GM18909 (cell line): ENCODE measurements at regions not wholly inside any gene's neighbourhood (a gene's known extent, or its start where the extent isn't known, plus 50 kb on each side); places are given as distances from the start of the nearest gene placed in this dataset.

Experiments
- ATAC-seq: cut with Tn5 transposase; IDR thresholded peaks from one replicate; pipeline ENCODE4 v1.9.1; 2021; ENCODE audit warnings: mild to moderate bottlenecking; ENCODE audit not compliant: unreplicated experiment, poor library complexity

DNA sequence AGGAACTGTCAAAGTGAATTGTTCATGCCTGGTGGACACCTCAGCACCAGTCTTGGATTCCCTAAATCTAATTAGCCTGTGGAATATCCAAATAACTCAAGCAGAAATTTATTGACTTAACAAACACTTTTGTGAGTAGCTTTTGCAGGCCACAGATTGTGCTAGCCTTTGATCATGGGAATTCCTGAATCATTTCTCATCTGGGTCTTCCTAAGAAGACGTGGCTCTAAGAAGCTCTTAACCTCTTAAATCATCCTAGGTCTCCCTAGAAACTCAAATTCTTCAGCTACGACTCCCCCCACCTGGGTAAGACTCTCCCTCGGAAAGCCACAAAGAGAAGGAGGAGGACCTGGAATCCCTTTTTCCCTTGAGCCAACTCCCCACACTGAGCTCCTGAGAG lies 53.8 kb upstream of the PSEN2 start:
- ATAC-seq: no peak

DNA sequence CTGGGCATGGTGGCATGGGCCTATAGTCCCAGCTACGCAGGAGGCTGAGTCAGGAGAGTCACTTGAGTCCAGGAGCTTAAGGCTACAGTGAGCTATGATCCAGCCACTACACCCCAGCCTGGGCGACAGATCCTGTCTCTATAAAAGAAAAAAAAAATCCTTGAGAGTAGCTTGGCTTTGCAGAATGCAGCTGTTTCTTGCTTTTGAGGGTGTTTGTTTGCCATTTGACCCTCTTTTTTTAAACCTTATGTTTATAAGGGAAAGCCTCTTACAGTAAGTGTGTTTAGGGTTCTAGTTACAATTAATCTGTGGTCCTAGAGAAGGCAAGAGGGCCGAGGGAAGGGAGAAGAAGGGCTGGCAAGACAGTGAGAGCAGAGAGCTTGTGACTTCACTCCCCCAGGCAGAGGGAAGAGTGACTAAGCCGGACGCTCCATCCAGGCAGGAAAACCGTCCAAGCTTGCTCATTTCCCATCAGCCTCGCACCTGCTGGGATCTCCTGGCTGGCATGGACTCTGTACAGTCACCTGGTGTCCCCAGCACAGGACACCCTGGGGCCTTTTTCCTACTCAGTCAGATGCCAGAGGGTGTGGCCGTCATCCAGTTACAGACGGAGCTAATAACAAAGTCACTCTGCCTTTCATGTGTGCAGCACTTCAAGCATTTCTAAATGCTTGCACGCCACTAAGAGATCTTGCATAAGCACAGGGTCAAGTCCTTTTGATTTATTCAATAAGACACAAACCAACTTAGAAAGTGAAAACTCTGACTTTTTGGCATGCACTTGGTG lies 55.5 kb upstream of the PSEN2 start:
- ATAC-seq: no peak

DNA sequence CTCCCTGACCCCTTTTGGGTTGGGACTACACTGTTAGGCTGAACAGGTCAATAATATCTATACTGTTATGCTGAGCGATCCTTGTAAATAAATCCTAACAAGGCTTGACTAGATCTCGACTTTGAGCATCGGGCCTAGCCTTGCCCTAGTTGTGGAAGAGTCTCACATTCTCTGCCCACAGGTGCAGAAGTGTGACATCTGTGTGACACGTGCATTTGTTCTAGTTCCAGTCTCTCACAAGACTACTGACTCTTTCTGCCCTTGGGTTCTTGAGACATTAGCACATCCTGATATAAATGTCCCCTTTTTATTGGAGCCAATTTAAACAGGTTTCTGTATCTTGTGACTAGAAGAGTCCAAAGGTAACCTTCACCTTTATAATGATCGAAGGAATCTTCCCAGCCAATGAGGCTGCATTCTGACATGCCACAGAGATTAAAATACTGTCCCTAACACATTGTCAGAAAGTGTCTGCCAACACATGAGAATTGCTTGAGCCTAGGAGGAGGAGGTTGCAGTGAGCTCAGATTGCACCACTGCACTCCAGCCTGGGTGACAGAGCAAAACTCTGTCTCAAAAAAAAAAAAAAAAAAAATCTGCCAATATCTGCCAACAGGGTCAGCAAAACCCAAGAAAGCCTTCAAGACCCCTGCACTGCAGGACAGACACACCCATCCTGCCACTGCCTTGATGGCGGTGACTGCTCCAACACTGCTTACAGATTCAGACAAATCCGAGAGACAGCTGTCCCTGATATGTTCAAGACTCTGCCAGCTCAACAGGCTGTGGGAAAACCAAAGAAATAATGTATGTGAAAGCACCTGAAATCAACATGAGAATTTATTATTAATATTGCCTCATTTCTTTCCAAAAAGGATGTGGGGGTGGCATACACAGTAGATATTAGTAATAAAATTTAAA lies 56.5 kb upstream of the PSEN2 start:
- ATAC-seq: no peak

DNA sequence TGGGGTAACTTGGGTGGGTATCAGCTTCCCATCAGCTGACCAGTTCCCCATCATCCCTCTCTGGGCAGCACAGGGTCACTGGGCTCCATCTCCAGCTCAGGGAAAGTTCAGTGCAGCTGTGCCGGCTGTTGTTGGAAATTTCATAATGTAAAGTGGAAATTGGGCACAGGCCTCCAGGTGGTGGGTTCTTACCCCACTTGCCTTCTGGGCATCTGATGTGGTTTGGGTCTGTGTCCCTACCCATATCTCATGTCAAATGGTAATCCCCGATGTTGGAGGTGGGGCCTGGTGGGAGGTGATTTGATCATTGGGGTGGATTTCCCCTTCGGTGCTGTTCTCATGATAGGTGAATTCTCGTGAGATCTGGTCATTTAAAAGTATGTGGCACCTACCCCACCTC lies 59.7 kb upstream of the PSEN2 start:
- ATAC-seq: no peak

DNA sequence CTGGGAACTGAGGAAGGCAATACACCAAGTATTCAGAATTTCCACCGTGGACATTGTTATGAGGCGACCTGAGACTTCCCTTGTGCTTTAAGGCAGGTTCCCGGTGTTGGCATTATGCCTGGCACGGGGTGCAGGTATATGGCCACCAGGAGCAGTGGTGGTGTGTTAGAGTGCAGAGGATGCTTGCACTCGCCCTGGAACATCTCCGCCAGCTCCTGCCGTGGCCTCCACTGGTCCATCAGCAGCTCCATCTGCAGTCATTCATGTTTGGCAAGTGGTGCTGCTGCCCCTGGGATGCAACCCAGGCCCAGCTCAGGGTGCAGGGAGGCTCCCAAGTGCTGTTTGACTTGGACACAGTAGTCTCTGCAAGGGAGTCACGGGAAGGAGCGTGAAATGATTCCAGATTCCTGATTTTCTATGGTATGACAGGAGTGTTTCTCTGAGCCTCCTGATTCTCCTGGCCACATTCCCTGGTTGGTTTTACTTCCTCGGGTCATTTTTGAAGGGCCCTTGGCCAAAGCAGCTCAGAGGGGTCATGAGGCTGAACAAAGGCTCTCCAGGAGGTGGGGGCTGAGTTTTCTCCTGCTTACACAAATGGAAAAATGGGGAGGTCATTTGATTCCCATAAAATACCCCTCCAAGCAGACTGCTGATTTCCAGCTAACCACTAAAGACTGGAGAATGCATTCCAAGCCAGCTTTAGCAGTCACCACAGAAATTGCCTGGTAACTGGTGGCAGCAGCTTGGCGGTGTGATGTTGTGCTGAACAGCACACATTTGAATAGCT lies 60.4 kb upstream of the PSEN2 start:
- no peak for ATAC-seq

DNA sequence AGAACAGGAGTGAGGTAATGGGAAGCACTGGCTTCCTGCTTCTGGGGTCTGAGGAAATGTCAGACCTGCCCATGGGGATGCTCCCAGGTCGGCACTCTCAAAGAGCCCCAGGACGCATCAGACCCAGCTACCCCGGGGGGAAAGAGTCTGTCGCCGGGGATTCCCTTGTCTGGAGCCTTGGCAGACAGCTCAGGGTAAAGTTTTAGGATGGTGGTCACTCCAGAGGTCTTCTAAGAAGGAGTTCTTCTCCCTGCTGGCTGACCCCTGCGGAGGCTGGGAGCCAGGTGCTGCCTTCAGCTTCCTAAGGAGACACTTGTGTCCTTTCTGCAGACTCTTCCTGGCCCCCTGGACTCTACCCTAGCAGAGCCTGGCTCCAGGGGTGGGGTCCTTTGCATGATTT lies 61.9 kb upstream of the PSEN2 start:
- no peak for ATAC-seq

DNA sequence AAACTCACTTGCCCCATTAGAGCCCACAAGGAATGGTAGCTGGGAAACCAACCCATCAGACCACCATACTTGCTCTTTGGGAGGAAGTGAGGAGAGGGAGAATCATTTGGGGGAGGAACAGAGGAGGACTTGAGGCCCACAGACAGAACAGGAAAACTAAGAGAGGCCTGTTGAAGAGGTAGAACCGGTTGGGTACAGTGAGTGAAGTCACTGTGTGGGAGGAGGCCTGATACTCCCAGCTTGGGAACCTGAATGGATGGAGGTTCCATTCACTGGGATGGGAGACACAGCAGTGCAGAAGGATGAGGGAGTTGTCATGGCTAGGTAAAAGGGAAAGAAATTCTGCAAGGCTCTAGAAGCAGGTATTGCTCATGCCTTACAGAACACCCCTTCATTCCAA lies 63.4 kb upstream of the PSEN2 start:
- ATAC-seq: no peak

DNA sequence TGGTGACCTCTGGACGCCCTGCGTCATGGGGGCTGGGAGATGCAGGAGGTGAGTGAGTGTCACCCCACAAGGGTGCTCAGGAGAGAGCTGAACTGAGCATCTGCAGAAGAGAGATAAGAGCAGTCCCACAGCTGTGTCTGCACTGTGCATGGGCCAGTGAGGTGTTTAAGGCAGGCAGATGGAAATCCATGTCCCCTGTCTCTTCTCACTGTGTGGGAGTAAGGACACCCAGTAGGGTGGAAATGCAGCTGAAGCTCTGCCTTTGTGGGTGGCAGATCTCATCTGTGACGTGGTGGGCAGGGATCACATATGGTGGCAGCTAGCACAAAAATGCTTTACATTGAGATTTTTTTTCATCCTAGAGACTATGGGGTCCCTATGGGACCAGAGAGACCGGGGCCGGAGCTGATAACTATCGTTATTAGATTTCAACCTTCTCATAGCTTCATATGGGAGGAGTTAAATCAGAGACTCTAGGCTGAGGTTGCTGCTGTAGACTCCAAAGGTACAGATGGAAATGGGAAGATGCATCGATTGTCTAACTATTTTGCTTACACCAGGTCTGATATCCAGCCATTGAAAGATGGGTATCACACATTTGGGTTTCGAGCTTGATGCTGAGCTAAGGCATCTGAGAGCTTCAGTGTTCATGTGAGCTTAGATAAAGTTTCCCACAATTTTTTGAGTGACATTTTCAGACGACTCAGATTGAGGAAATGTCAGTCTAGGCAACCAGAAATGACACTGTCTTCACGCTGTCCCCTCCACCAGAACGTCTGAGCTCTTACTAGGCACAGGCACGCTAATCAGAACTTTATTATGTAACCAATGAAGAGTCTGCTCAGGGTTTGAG lies 65.3 kb upstream of the PSEN2 start:
- ATAC-seq: no peak

DNA sequence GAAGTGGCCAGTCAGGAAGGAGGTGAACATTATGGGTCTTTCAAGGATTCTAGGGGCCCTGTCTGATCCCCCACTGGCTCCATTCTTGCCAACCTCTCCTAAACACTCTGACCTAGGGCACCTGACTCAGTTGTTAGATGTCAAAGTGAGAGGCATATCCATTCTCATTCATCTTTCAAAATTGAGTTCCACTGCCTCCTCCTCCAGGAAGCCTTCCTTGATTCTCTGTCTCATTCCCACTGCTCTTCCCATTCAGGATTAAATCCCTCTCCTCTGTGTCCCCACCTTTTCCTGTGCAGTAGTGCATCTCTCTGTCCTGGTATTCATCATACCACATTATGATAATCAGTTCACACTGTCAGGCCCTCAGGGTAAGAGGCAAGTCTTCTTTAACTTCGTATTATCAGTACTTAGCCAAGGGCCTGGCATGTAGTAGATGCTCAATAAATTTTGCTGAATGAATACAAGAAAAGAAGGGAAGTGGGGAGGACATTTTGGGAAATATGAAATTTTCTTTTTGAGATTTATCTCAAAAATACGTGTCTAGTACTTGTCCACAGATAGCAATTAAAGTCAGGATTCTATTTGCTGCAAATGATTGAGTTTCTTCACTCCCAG lies 61.8 kb upstream of the ITPKB start:
- ATAC-seq: no peak

DNA sequence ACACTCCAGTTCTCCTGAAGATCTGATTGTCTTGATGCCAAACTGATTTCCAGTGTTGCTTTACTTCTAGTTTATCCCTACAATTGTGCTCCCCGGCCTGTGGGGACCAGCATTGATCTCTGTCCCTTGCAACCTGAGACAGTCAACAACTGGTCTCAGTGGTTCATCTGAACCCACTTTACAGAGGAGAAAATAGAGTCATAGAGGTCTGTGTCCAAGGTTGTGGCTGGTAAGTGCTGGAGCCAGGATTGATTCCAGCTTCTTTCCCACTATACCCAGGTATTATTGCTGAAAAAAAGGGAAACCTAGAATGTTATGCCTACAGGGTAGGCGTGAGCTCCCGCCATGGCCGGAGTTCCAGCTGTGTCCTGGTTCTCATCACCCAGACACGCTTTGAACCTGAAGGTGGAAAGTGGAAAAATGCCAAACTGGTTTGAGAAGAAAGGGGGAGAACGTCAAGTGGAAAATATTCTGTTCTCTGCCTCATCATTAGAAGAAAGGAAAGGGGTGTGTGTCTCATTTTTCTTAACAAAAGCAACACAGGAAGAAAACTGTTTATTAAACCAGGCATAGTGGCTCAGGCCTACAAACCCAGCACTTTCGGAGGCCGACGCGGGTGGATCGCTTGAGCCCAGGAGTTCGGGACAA lies 60.7 kb upstream of the ITPKB start:
- ATAC-seq: no peak

DNA sequence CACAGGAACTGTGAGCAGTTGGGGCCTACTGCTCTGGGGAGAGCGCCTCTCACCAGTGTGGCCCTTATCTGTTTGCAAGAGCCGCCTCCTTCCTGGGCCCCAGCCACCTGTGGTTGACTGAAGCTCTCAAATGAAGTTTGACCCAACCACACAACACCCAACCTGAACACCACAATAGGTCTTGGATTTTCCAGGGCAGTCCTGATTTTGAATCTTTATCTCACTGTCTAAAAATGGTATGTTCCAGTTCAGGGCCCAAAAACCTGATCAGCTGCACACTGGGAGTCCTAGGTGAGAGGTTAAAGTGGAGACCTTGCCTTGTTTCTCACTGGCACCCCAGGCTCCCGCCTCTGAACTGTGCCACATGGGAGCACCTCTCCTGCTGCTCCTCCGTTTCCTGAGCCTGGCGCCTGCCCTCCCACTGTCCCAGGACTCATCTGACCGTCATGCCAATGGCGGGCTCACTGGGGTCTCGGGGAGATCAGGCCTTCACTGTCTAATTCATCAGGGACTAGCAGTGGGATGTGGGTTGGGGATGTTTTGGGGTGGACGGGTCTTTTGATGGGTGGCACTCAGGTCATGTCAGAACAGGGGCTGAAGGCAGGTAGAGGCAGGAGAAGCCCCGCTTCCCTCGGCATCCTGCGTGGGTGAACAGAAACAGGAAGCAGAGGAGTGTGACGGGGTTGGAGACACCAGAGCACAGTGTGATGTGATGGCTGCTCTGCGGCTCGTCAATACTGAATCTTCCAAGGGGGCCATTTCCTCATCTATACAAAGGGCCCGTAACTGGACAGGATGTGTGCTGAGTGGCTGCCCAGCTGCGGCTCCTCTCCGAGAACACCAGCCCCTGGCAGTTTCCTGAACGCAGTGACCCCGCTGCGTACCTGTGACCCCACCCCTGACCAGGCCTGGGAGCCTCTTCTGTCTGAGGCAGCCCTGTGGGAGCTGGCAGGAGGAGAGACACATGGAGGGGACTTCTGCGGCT lies 59.6 kb upstream of the ITPKB start:
- ATAC-seq: peak; percentile 65

DNA sequence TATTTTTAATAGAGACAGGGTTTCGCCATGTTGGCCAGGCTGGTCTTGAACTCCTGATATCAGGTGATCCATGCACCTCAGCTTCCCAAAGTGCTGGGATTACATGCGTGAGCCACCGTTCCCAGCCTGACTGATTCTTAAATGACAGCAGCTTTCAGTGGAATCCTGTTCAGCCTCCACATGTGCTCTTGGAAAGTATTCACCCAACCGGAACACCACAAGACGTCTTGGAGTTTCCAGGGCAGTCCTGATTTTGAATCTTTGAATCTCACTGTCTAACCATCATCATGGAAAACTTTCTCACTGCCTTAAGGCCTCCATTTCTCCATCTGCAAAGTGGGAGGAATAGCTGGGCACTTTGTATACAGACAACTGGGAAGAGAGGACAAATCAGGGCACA lies 58.1 kb upstream of the ITPKB start:
- no peak for ATAC-seq

DNA sequence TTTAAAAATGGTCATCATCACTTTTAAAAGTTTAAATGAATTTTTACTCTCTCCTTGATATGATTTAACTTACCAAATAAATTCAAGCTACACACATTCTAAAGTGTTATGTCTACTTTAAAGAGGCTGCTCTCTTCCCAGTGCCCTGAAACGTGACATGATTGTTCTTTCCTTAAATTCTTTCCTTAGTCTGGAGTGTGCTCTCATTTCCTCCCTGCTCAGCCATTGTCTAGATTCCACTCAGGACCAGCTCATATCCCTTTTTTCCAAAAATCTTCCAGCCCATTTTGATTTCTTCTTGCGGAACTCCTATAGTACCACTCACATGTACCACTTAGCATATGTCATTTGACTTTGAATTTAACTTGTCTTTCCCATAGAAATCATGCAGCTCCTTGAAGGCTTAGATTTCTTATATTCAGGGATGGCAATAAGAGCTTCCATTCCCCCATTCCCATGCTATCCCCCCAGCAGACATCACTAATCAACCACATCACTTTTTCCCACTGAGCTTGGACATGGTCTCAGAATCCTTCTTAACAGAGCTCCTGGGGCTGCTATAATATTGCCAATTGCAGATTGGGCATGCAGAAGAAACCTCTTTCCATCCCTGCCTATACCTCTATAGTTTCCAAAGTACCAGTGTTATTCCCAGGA lies 54.7 kb upstream of the ITPKB start:
- no peak for ATAC-seq

DNA sequence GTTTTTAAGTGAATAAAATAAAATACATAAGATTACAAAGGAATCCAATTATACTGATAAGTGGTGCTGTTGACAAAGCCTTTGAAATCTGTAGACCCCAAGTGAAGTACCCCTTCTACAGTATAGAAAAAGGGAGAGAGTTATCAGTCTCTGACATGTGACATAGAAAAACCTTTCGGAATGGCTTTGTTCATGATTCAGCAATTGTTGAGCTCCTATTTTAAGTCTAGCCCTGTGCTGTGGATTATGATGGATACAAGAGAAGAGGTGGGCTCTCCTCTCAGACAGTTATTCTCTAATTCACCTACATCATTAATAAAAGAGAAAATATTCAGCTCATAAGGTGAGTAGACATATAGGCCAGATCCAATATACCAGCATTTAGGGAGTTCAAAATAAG lies 53.3 kb upstream of the ITPKB start:
- no peak for ATAC-seq

DNA sequence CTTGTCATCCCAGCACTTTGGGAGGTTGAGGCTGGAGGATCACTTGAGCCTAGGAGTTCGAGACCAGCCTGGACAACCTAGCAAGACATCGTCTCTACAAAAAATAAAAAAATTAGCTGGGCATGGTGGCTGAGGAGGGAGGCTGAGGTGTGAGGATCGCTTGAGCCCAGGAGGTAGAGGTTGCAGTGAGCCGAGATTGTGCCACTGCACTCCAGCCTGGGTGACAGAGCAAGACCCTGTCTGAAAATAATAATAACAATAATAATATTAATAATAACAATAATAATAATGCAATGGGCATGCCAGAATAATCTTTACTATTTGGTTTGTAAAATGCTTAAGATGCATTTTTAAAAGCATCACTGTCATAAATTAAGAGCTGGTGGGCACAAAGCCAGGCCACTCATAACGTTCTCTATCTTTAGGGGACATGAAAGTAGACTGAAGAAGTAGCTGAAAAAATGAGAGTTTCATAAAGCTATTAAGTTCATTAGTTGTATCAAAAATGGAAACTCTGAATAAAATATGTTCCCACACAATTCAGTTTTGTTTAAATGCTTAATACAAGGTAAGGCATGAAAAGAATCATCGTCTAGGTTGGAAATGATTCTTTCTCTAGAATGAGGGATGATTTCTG lies 51.6 kb upstream of the ITPKB start:
- ATAC-seq: no peak

DNA sequence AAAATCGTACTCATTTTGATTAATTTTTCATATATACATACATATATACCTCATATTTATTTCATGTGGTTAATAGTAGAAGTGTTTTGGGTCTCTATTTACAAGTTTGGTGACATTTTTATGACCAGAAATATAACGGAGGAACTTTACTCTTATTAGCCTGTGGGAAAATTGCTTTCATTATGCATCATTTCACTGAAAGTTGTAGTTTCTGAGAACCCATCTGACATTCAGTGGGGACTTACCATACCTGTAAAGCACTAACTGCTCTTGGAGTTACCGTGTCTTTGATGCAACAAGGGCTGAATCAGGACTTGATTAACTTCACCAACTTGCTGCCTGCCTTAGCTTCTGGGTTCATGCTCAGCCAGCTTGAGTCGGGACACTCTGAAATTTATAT lies 49.9 kb upstream of the ITPKB start:
- no peak for ATAC-seq
